B cell (primary cell): ENCODE measurements at regions not wholly inside any gene's neighbourhood (a gene's known extent, or its start where the extent isn't known, plus 50 kb on each side); places are given as distances from the start of the nearest gene placed in this dataset.

Experiments used
- ATAC-seq: fragments of 200-7000 bp; cut with Tn5 transposase; one replicate; pipeline ENCODE4 v1.10.0; 2021; ENCODE audit warnings: low read depth, mild to moderate bottlenecking, moderate number of reproducible peaks, moderate library complexity
- CTCF ChIA-PET: fragments of 350-600 bp; sonication (Branson Sonifier 250); formaldehyde crosslinking; loops from one replicate; lab custom pipeline; 2021; ENCODE audit warnings: antibody characterized with exemption, inconsistent platforms; lab: Charles Lee
- POLR2A ChIA-PET: fragments of 350-600 bp; sonication (Branson Sonifier 250); formaldehyde crosslinking; loops from one replicate; lab custom pipeline; 2021; ENCODE audit warnings: antibody characterized with exemption; lab: Charles Lee
- DNase-seq: peaks from one replicate; pipeline ENCODE4 v3.0.0; 2013
- H2AFZ ChIP-seq: 2 replicates; pipeline ENCODE4 v1.6.1; 2012; ENCODE audit warnings: mild to moderate bottlenecking, low read depth, low read length; ENCODE audit not compliant: insufficient read depth, poor library complexity, severe bottlenecking
- H3K27ac ChIP-seq, 2 donors: 1 replicate in 1 of 2; 2 replicates in 1 of 2; pipeline ENCODE4 v1.5.1; 2012 to 2013; ENCODE audit warnings: low read length in 2 of 2, mild to moderate bottlenecking in 2 of 2, moderate library complexity in 1 of 2
- H3K27me3 ChIP-seq, 4 experiments: fragments of 200-600 bp in 1 of 4; sonication (generic) in 1 of 4; replicated peaks in 1 of 4; 1 replicate in 2 of 4; 2 replicates in 2 of 4; pipeline versions ENCODE4 v1.6.1 to v1.7.0; 2013 to 2016; ENCODE audit warnings: low read length in 3 of 4, mild to moderate bottlenecking in 2 of 4, mixed read lengths in 1 of 4, moderate library complexity in 1 of 4; ENCODE audit not compliant: insufficient read depth in 4 of 4, control insufficient read depth in 3 of 4; ENCODE audit errors: control extremely low read depth in 1 of 4
- H3K36me3 ChIP-seq, 2 experiments: replicated peaks in 1 of 2; 1 replicate in 1 of 2; 2 replicates in 1 of 2; pipeline versions ENCODE4 v1.6.1 to v1.7.1; 2013; ENCODE audit warnings: low read length in 1 of 2; ENCODE audit not compliant: insufficient read depth in 2 of 2, control insufficient read depth in 1 of 2; ENCODE audit errors: control extremely low read depth in 1 of 2, extremely low read depth in 1 of 2
- H3K4me1 ChIP-seq, 2 donors: fragments of 200-600 bp in 1 of 2; sonication (generic) in 1 of 2; 1 replicate in 1 of 2; 2 replicates in 1 of 2; pipeline versions ENCODE4 v1.5.1 to v1.6.1; 2013 to 2017; ENCODE audit warnings: low read length in 2 of 2; ENCODE audit not compliant: control insufficient read depth in 2 of 2, insufficient read depth in 2 of 2
- H3K4me2 ChIP-seq: replicated peaks from 2 replicates; pipeline ENCODE3; 2012; ENCODE audit warnings: mild to moderate bottlenecking, low read depth, low read length; ENCODE audit not compliant: poor library complexity, severe bottlenecking
- H3K4me3 ChIP-seq, 5 experiments: fragments of 200-600 bp in 1 of 5; sonication (generic) in 1 of 5; 1 replicate in 3 of 5; 2 replicates in 2 of 5; pipeline versions ENCODE4 v1.5.1 to v1.7.0; 2011 to 2016; ENCODE audit warnings: low read length in 4 of 5, mild to moderate bottlenecking in 4 of 5, low read depth in 2 of 5, control low read depth in 1 of 5, moderate library complexity in 1 of 5; ENCODE audit not compliant: insufficient read depth in 1 of 5; ENCODE audit errors: control extremely low read depth in 1 of 5, extremely low read depth in 1 of 5
- H3K79me2 ChIP-seq: fragments of 200-600 bp; sonication (generic); one replicate; pipeline ENCODE4 v1.6.0; 2016; ENCODE audit warnings: low read length; ENCODE audit not compliant: control insufficient read depth, insufficient read depth
- H3K9ac ChIP-seq: fragments of 200-600 bp; sonication (generic); 2 replicates; pipeline ENCODE4 v1.6.1; 2017; ENCODE audit warnings: mild to moderate bottlenecking, low read length, moderate library complexity
- H3K9me3 ChIP-seq, 3 donors: one replicate each; pipeline versions ENCODE4 v1.6.1 to v1.7.1; 2013; ENCODE audit warnings: low read length in 2 of 3; ENCODE audit not compliant: control insufficient read depth in 2 of 3, insufficient read depth in 1 of 3; ENCODE audit errors: control extremely low read depth in 1 of 3
- H4K20me1 ChIP-seq: 2 replicates; pipeline ENCODE4 v1.6.0; 2012; ENCODE audit warnings: mild to moderate bottlenecking, low read length; ENCODE audit not compliant: insufficient read depth, control insufficient read depth, poor library complexity, severe bottlenecking
- H3K27ac Mint-ChIP-seq: one replicate; pipeline ENCODE4 v1.8.0; 2021; ENCODE audit warnings: mixed read lengths
- H3K27me3 Mint-ChIP-seq: one replicate; pipeline ENCODE4 v1.8.0; 2021; ENCODE audit warnings: mixed read lengths
- H3K4me1 Mint-ChIP-seq: one replicate; pipeline ENCODE4 v1.8.0; 2021; ENCODE audit warnings: mixed read lengths
- H3K4me3 Mint-ChIP-seq: one replicate; pipeline ENCODE4 v1.8.0; 2021; ENCODE audit warnings: mixed read lengths
- H3K9me3 Mint-ChIP-seq: one replicate; pipeline ENCODE4 v1.8.0; 2022; ENCODE audit warnings: mixed read lengths; ENCODE audit not compliant: insufficient read depth
- CTCF ChIP-seq: fragments of 200-600 bp; IDR thresholded peaks from one replicate; pipeline ENCODE4 v1.8.0; 2022; ENCODE audit warnings: antibody characterized with exemption, mild to moderate bottlenecking
- EZH2 ChIP-seq: IDR thresholded peaks from 2 replicates; pipeline ENCODE4 v1.6.1; 2012; ENCODE audit warnings: borderline replicate concordance, low read depth, mild to moderate bottlenecking, moderate library complexity, low read length; ENCODE audit not compliant: insufficient read depth, poor library complexity, severe bottlenecking
- WGBS: methylation state at CpG from one replicate; pipeline ENCODE4 v1.1.5; 2013; ENCODE audit warnings: missing lambda C conversion rate; ENCODE audit not compliant: insufficient coverage; 5-methylcytosine and 5-hydroxymethylcytosine counted together
- intact Hi-C: fragments of 100-400 bp; cut with micrococcal nuclease; formaldehyde crosslinking; loops from one replicate; pipeline ENCODE4 v1.10.0; 2022

- H3K4me3 ChIP-seq, result no peak overlapping the region
- DNase-seq (no peak), ATAC-seq (no peak)
- TF ChIP-seq EZH2, result no peak
- no peak for TF ChIP-seq CTCF
- H3K4me3 Mint-ChIP-seq, result no peak overlapping the region
- no peaks in the 10 kb centered on the region for H3K27me3 Mint-ChIP-seq
- POLR2A ChIA-PET, result no interaction called here
- H3K79me2 ChIP-seq, result no peaks in the 10 kb centered on the region
- no peak overlapping the region for H3K4me2 ChIP-seq
- no peaks in the 10 kb centered on the region for H3K4me1 ChIP-seq
- H3K9ac ChIP-seq, result no peak overlapping the region
- no peaks in the 10 kb centered on the region for H3K36me3 ChIP-seq
- H3K9me3 Mint-ChIP-seq, result peaks cover 7% of the 10 kb centered on the region
- no peaks in the 10 kb centered on the region for H3K4me1 Mint-ChIP-seq
- H2AFZ ChIP-seq, result no peak overlapping the region
- H4K20me1 ChIP-seq, result no peaks in the 10 kb centered on the region
- H3K9me3 ChIP-seq, result peaks cover 0 to 9% (median 0%) of the 10 kb centered on the region in 3 donors
- intact Hi-C loops, result no loop called here
- WGBS, result no CpG with 5 or more reads among the region's 1 CpG
- H3K27ac Mint-ChIP-seq, result no peak overlapping the region
- CTCF ChIA-PET, result no interaction called here
- no peaks in the 10 kb centered on the region for H3K27me3 ChIP-seq
- no peak overlapping the region for H3K27ac ChIP-seq
Observed at GRCh38 chr9:24766081-24766480, 220.4 kb upstream of the IZUMO3 start.

GRCh38 chr9:24765025-24765756, 219.5 kb upstream of the IZUMO3 start:
- Histone ChIP-seq H3K4me3 (no peak overlapping the region), H3K36me3 (no peaks in the 10 kb centered on the region), H2AFZ (no peak overlapping the region), H4K20me1 (no peaks in the 10 kb centered on the region), H3K9ac (no peak overlapping the region), H3K9me3 (peaks cover 0 to 9% (median 0%) of the 10 kb centered on the region in 3 donors), H3K4me2 (no peak overlapping the region), H3K79me2 (no peaks in the 10 kb centered on the region), H3K27me3 (no peaks in the 10 kb centered on the region), H3K4me1 (no peaks in the 10 kb centered on the region), H3K27ac (no peak overlapping the region)
- DNase-seq (no peak), ATAC-seq (no peak)
- intact Hi-C loops, result no loop called here
- ChIA-PET CTCF (no interaction called here), POLR2A (no interaction called here)
- H3K4me1 Mint-ChIP-seq, result no peaks in the 10 kb centered on the region
- H3K27ac Mint-ChIP-seq, result no peak overlapping the region
- WGBS, result 63% methylated on average over 6 of the region's 7 CpGs
- H3K4me3 Mint-ChIP-seq, result no peak overlapping the region
- H3K9me3 Mint-ChIP-seq, result peaks cover 7% of the 10 kb centered on the region
- no peaks in the 10 kb centered on the region for H3K27me3 Mint-ChIP-seq
- TF ChIP-seq EZH2 (no peak), CTCF (no peak)
